GM19240 (cell line): ENCODE measurements at regions not wholly inside any gene's neighbourhood (a gene's known extent, or its start where the extent isn't known, plus 50 kb on each side); places are given as distances from the start of the nearest gene placed in this dataset.

Experiments used
- DNase-seq: peaks from one replicate; pipeline ENCODE4 v3.0.0; 2011; ENCODE audit warnings: low spot score; ENCODE audit not compliant: insufficient read length

DNA sequence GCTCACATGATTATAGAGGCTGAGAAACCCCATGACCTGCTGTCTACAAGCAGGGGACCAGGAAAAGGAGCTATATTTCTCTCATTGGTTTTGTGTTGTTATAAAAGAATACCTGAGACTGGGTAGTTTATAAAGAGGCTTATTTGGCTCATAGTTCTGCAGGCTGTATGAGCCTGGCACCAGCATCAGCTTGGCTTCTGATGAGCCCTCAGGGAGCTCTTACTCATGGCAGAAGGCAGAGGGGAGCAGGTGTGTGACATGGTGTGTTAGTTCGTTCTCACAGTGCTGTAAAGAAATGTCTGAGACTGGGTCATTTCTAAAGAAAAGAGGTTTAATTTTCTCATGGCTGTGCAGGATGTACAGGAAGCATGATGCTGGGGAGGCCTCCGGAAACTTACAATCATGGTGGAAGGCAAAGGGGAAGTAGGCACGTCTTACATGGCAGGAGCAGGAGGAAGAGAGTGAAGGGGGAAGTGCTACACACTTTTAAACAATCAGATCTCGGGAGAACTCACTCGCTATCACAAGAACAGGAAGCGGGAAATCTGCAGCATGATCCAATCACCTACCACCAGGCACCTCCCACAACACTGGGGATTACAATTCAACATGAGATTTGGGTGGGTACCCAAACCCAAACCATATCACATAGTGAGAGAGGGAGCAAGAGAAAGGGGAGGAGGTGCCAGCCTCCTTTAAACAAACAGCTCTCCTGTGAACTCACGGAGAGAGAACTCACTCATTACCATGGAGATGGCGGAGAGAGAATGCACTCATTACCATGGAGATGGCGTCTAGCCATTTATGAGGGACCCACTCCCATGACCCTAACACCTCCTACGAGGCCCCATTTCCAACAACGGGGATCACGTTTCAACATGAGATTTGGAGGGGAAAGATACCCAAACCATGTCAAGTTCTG, 133.4 kb downstream of the JCAD start:
- DNase-seq = no peak

DNA sequence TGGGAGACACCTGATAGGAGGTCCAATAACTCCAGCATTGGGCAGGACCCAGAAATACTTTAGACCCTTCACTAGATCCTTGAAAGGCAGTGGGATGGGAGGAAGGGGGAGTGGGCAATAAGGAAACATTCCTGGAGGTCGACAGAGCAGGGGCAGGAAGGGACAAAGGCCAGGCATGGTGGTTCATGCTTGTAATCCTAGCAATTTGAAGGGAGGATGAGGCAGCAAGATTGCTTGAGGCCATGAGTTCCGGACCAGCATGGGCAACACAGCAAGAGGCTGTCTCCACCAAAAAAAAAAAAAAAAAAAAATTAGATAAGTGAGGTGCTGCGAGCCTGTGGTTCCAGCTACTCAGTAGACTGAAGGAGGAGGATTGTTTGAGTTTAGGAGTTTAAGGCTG, 134.9 kb downstream of the JCAD start:
- no peak for DNase-seq

DNA sequence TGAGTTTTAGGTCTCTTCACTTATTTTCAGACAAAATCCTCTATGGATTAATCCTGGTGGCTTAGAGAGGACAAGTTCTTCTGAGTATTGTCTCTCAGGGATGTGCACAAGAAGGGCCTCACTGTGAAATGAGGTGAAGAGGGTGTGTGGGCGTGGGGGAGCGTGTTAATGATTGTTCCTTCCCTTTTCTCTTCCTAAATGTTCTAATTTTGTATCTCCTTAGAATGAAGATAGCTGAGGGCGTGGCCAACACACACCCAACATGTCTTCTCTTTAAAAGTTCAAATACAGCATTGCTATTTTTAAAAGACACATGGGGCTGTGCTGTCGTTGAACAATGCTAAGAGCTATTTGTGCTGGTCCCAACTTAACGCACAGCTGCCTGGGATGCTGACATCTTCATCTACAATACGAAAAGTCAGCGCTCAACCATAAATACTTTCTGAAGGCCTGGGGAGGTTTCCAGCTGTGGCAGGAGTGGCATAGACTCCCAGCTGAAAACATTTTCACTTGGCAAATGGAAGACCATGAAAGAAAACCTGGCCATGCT, 135.9 kb downstream of the JCAD start:
- DNase-seq = no peak

DNA sequence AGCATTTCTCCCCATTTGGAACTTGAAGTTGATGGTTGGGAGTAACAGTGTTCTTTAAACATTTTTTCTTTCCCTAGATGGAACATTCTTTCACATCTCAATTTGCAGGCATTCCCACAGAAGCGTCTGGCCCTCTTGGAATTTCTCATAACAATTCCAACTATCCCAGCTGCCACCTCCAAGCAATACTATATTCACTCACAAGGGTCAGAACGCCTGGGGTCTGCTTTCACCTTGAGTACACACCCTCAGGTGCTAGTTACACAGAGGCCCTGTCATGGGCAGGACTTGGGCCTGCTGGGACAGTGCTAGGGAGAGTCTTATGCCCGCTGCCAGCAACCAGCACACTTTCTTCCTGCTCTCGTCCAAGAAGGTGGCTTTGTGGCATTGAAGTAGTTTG, 136.5 kb downstream of the JCAD start:
- DNase-seq = no peak

DNA sequence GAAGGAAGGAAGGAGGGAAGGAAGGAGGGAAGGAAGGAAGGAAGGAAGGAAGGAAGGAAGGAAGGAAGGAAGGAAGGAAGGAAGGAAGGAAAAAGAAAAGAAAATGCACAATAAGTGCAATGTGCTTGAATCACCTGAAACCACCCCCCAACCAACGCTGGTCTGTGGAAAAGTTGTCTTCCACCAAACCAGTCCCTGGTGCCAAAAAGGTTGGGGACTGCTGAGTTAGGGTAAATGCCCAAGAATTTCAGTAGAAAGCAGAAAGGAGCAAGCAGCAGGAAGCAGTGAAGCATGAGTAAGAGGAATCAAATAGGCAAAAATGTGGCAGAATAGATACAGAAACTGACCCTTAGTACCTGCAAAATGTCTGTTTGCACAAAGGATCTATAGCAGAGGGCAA, 137.2 kb downstream of the JCAD start:
- no peak for DNase-seq

DNA sequence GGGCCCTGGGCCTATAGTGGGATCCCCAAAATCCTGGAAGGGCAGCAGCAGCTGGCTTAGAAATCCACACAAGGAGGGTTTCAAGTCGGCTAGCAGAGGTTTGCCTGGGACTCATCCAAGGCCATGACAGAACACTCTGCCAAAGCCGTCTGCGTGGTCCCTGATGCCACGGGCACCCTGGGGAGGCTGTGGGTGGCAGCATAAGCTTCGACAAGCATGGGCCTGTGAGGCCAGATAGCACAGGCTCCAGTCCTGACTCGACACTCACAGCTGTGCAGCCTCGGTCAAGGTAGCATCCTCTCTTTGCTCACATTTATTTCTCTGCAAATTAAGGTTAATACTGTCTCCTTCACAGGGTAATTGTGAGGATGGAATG, 138.3 kb downstream of the JCAD start:
- DNase-seq = no peak

DNA sequence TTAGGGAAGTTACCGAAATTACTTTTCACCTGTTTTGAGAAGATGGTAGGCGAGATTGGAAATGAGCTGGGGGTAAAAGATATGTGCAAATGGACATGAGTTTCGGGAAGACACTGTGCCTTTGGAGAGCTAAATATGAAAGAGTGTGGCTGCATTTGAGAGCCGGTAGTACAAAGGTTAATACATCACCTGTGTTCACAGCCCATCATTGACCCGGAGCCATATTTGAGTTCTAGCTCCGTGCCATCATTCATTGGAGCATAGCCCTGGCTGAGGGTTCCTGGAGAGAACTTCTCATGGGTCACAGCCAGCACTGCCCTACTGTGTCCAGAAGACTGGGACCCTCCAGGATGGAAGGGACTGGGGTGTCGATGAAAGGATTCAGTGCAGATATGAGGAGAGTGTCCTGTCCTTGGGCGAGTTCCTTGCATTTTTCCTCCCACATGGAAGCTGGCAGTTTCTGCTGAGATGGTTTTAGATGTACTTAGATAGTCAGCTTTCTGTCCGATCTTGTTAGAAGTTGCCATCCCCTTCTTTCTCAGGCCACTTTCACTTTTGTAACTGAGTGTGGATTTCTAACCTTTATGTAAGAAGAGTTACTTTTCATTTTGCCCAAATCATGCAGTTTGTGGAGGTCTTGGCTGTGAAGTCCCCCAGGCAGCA, 138.8 kb downstream of the JCAD start:
- DNase-seq = no peak

DNA sequence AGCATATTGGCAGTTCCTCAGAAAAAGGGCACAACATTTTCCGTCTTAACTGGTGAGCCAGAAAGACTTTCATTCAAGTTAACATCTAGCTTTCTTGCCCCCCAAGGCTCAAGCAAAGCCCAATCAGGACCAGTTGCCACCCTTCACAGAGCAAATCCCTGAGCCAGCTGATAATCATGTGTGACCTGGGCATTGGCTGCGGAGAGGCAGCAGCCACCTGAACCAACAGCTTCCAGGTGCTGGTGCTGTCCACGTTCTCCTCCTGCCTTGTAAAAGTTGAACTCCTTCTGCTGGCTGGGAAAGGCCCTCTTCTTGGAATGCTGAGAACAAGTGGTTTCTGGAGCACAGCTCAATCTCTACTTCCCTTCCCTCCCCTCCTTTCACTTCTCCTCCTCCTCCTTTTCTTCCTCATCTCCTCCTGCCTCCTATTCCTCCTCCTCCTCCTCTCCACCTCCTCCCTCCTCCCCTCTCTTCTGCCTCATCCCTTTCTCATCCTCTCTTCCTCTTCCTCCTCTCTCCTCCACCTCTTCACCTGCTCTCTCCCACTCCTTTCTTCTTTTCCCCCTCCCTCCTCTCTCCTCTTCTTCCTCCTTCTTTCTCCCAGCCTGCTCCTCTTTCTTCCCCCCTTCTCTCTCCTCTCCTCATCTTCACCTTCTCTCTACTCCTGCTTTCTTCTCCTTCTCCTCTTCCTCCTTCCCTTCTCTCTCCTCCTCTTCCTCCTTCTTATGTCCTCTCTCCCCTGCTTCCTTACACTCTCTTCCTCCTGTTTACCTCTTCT, 140.6 kb downstream of the JCAD start:
- no peak for DNase-seq

DNA sequence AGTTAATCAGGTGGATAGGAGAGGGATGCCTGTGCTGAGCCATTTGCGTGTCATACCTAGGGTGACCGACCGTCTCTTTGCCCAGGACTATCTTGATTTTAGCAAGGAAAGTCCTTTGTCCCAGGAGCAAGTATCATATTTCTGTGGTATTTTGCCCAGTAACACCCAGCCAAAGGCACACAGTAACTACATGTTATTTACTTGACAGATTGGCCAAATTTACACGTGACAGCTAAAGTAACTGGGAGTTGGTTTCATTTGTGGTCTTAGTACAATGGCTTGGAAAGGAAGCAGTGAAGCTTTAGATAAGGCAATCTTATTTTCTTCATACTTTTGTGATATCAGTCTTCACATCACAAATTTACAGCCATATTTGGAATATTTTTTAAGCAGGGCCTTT, 142.1 kb downstream of the JCAD start:
- no peak for DNase-seq

DNA sequence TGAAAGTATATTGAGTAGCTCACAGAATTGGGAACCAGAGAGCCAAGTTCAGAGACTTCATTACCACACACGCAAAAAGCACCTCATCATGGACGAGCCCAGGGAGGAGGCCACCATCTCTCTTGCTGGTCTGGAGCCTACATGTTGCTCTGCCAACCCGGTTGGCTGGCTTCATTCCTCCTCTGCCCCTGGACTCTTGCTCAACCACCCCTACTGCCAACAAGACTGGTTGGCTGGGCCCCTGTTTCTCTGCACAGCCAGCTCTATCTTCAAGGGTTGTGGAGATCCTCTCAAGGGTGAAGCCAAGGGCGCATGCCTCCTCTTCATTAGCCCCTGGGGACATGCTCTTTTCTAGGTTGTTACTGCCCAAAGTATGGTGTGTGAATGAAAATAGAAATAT, 142.7 kb downstream of the JCAD start:
- no peak for DNase-seq

DNA sequence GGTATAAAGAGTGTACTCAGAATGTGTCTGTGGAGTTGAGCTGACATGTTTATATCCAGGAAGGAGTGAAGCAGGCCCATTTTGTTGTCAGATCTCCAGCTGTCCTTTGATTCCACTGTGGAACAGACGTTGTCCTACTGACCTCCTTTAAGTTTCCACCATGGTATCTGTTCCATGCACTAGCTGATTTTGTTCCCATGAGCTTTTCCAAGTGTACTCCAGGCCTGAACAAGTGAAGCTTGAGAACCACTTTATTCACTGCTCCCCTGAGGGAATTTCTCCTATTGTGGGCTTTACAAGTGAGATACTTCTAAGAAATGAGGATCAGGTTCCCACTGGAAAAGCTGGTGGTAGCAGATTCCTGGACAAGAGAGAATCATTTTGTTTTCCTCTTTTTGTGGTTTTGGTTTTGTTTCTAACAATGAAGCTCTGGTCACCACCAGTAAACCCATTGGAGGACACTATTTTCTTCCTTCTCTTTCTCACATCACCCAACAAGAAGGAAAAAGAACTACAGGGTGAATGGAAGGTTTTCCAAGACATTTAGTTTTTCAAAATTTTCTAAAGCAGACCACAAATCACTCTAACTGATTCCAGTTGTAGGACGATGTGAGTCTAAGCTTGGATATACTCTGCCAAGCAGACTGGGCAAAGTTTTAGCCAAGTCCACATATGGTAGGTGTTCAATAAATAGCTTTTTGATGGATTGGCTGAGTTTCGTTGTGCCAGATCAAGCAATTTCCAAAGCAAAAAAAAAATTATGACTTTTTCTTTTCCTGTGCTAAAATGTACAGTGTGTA, 144.2 kb downstream of the JCAD start:
- no peak for DNase-seq

DNA sequence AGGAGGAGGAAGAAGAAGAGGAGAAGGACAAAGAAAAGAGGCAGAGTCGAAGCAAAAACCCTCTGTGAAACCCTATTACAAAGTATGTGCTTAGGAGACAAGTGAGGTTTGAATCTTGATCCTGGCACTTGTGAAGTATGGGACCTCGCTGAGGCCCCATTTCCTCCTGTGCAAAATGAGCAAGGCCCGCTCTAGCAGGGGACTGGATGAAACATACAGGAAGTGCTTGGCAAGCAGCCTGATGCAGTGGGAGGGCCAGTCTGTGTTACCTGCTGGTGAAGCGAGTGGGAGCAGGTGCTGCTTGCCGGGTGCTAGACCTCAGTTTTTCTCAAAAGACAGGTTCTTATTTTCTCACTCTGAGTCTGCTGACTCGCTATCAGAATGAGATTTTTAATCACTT, 150.4 kb downstream of the JCAD start:
- no peak for DNase-seq

DNA sequence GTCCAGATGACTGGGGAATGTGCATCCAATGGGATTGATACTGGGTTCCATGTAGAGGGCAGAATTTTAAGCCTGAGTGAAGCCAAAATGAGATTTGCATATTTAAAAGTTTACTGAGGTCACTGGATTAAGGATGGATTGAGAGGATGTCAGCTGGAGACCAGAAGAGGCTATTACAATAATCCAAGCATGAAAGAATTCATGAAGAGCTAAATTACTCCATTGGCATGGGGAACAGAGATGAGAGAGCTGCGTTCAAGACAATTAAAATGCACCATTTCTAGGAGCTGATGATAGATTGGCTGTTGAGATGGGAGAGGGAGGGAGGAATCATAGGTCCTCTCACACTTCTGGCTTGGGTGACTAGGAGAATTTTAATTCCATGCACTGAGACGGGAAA, 158.5 kb downstream of the JCAD start:
- DNase-seq = no peak

DNA sequence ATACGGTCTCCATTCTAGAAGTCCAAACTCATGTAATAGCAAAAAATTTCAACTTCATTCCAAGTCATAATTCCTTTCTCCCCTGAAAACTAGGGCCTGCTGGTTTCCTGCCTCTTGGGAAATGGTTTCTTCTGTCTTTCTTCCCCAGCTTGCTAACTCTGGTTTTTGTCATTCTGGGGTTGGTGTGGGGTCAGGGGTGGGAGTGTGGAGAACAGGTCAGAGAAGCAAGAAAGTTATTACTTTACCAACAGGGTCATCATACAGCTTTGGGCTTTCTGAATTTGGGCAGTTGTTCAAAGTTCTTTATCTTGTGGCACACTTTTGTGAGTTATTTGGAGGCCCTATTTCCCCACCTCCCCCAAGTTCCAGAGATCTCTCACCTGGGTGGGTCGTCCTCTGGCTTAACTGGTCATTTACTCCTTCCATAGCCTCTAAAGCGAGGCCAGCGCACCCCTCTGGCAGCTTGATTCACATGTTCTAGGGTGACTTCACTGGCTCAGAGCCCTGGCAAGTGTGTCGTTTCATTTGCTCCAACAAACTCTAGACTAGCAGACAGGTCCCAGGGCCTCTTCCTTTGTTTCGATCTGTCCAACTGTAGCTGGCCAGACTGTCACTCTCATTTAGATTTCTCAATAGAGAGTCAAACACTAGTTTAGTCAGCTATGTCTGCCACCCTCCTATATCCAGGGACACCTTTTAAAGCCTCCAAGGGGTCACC, 161.2 kb downstream of the JCAD start:
- no peak for DNase-seq

DNA sequence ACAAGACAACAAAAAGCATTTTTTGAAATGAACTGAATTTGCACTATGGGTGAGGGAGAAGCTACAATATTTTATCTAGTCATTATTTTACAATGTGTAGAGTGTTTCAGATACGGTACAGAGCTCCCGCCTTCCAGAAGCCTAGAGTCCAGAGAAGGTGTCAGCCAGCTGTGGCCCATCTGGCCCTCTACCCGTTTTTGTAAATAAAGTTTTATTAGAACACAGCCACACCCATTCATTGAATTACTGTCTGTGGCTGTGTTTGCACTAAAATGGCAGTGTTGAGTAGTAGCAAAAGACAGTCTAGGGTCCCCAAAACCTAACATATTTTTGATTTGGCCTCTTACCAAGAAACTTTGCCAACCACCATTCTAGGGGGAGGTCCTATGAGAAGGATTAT, 162.0 kb downstream of the JCAD start:
- DNase-seq = no peak

DNA sequence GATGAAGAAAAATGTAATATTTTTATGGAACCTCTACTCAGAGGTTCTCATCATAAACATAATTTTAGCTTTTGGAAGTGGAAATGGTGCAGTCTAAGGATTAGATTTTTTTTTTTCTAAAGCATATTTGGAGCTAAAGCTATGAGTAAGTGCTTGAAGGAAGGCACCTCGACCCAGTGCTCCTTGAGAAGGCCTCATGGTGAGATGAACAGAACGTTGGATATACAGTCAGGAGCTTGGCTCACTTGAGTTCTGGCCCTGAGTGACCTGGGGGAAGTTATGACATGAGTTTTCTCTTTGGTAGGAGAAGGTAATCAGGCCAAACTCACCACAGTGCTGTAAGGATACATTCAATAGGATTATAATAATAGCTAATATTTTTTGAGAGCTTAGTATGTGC, 163.3 kb downstream of the JCAD start:
- no peak for DNase-seq

DNA sequence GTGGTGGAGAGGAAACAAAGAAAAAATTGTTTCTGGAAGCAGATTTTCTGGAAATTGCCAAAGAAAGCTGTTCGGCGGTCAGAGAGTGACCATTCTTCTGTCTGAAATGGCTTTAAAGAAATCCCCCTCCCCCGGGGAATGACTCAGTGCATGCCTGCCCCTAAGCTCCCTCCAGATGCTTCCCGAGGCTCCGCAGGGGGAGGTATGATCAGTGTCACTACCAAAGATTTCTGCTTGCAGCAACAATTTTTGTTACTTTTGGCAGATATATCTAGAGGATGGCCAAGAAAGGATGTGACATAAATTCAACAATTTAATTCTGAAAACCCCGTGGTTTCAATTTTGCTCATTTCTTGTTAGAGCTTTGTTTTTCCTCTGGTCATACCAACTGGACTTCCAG, 163.9 kb downstream of the JCAD start:
- DNase-seq = no peak

DNA sequence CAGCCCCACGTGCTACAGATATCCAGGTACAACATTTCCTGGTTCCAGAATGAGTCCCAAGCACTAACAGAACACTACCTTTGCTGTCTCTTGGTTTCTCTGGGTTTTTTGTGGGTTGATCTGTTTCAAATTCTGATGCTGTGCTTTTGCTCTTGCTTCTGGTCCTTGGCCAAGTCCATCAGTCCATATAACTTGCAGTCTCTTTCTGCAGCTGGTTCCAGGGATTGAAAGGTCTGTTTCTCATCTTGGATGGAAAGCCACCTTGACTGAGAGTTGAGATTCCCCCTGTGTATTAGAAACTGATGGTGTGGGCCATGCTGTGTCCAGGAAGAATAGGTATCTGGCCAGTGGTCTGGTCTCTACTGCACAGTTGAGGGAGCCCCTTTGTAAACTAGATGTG, 171.1 kb downstream of the JCAD start:
- DNase-seq = no peak

DNA sequence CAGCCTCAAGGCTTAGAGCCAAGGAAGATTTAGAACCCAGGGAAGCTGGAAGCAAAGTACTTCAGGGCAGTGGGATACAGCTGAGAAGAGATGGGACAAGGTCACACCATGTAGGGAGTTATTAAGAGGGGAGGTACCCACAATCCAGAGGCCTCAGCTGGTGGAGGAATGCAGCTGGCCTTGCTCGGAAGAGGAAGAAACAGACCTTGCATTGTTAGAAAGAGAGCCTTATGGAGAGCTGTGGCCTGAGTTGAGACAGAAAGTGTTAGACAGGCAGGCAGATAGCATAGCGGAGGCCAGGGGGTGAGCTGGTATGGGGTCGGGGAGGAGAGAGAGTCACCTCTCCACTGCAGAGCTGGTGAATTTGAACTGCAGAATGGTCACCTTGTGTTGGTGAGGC, 173.1 kb downstream of the JCAD start:
- no peak for DNase-seq

DNA sequence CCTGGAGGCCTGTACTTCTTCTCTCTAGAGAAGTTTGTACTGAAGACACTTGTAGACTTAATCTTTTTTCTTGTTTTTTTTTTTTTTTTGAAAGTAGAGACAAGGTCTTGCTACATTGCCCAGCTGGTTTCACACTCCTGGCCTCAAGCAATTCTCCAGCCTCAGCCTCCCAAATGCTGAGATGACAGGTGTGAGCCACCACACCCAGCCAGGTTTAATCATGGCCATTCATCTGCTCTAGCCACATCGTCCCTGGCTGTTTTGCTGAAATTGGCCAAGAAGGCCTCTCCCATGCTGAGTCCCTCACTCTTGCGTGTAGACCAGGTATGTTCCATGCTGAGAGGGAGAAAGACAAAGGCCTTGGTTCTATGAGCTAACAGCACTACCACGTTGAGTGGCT, 176.2 kb downstream of the JCAD start:
- no peak for DNase-seq

DNA sequence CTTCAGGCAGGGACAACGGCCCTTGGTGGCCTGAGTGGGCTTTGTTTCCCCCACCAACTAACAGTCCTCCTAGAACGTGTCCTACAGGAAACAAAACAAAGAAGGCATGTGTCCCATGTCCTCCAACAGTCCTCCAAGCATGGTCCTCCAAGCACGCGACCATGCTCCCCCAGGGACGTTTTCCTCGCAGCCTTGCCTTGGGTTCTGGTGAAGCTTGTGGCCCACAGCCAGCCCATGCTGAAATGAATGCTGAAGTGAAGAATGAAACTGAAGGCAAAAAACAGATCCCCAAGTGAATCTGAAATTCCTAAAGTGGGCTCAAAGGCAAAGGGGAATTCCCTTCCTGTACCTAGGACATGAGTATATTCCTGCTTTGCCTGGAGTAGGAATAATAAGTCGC, 176.6 kb downstream of the JCAD start:
- no peak for DNase-seq
